ENCODE measurements at regions not wholly inside any gene's neighbourhood (a gene's known extent, or its start where the extent isn't known, plus 50 kb on each side); places are given as distances from the start of the nearest gene placed in this dataset.
"Not testable (repeated sequence)": the region's sequence is repeated elsewhere in the genome, so short reads cannot be mapped to it uniquely, and the experiment has no call there.

DNA sequence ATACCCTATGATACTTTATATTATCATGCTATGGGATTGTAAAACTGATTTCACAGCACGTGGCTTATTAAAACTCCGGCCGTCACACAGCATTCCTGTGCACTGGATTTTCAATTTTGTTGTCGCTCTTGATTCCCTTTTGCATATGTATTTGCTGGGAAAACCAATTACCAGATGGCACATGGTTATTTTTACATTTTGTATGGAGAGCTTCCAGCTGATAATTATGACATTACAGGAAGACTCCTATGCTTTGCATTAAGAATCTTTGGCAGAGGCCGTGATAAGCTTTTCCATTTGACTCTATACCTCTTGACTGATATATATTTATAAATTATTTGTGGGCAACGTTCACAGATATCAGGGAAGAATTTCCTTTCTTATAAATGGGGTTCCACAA, 381.2 kb upstream of the RORB start:
- no peak for DNase-seq

DNA sequence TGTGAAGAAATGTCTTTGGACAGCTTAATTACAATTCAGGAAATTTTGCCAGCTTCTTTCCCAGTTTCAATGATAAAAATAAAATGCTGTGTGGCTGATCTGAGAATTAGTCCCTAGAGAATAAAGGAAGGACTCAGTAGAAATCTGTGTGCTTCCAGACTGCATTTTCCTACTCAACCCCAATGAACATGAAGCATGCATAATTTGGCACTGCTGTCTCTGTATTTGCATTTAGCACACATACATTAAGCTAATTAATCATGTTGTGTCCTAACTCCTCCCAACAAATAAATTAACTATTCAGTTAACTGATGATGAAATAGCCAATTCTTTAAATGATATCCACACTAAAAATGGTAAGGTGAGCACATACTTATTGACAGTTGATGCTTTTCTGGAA, 380.0 kb upstream of the RORB start:
- no peak for DNase-seq

DNA sequence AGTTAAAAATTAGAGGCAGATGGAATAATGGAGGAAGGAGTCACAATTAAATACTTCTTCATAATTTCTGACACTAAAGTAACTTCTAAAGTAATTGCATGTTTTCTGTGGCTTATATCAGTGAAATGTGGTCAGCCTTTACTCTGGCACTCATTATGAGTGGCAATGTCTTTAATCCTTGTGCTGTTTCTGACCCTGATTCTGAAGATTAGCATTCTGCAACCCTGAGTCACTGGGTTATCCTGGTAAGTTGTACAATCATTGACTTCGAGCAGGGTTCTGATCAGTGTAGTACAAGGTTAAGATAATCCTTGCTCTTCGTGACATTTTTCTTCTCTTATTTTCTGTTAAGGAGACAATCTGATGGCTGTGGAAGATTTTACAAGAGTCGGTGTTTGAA, 379.4 kb upstream of the RORB start:
- no peak for DNase-seq

DNA sequence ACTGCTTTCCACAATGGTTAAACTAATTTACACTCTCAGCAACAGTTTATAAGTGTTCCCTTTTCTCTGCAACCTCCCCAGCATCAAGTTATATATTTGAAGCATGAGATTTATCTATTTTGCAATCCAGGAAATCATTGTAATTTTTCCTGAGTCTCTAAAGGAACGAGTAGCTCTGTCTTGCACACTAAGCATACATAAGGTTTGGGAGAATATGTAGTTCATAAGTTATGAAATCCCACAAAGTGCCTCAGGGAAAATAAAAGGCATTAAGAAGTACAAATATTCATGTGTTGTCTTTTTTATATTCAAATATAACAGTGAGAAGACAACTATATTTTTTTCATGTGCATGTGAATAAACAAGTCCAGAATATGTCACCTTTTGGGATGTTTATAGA, 377.1 kb upstream of the RORB start:
- no peak for DNase-seq

DNA sequence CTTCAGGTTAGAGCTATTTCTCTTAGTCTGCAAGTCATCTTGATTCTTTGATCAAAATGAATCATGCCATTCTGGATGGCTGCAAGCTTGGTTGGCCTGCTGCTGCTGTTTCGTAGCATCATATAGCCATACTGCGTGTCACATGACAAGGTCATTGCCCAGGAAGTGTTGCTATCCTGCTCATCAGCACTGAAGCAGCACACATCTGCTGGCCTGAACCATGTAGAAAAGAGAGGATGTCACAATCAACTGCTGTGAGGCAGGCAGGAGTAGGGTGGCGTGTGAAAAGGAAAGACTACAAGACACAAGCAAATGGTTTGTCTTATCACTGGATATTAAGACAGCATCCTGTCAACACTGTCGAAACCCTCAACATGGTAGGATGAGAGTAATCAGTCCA, 376.7 kb upstream of the RORB start:
- no peak for DNase-seq

DNA sequence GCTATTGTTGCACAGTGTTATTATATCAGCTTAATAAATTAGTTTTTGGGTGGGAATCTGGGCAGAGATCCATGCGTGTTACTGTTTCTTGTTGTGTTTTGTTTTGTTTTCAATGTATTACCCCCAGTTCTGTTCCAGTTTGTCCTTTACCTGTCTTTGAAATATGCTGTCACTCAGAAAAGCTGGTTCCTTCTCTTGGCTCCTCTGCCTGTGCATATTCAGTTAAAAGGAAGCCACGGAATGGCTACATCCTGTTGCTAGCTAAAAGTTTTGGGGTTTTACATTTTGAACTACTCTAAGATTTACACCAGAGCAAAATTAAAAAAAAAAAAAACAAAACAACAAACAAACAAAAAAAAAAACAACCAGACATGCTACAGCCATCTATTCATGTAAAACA, 374.9 kb upstream of the RORB start:
- DNase-seq: no peak

DNA sequence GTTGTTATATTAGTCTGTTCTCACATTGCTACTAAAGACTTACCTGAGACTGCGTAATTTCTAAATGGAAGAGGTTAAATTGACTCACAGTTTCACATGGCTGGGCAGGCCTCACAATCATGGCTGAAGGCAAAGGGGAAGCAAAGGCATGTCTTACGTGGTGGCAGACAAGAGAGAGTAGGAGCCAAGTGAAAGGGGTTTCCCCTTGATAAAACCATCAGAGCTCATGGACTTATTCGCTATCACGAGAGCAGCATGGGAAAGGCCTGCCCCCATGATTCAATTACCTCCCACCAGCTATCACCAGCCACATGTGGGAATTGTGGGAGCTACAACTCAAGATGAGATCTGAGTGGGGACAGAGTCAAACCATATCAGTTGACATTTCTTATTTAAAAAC, 374.5 kb upstream of the RORB start:
- DNase-seq: no peak

DNA sequence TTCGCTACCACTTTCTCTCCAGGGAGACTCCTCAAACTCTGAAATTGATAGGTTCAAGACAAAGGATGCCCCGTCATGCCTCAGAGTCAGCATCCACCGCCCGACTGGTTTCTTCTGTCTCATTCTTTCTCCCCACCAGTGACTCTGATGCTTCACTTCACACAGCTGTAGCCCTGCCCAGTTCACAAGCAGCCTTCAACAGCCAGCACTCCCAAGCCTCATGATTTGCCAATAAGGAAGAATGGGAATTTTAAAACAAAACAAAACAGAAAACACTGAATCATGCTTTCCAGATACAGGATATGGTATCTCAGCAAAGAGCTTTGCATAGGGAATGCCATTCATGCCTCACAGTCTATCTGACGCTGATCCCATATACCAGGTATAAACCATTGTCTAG, 371.2 kb upstream of the RORB start:
- DNase-seq: no peak

DNA sequence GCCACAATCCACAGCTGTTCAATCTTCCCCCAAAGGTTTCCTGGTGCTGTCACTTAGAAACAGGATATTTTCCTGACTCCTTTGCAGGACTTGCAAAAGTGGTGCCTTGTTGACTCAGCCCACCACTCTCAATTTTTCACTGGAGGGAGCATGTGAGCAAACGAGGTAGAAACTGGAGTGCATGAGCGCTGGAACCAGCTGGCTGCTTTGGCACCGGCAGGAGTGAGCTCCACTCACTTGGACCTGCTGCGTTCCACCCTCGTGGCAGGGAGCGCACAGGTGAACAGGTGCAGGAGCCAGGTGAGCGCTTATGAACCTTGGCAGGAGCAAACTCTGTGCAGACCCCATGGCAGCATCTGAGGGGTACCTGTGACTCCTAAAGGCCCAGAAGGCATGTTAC, 364.1 kb upstream of the RORB start:
- no peak for DNase-seq

DNA sequence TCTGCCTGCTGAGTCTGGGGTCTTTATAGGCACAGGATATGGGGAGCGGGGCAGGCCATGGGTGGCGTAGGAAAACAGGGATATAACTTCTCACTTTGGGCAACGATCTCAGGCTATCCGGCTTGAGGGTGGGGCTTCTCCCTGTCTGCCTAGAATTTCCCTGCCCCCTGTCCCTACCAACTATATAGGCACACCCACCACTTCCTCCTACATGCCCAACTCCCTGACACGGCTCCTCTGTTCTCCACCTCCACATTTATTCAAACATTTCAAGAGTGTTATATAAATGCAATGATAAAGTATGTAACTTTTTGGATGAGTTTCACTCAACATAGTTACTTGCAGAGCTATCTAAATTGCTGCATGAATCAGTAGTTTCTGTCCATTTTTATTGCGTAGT, 363.2 kb upstream of the RORB start:
- DNase-seq: no peak

DNA sequence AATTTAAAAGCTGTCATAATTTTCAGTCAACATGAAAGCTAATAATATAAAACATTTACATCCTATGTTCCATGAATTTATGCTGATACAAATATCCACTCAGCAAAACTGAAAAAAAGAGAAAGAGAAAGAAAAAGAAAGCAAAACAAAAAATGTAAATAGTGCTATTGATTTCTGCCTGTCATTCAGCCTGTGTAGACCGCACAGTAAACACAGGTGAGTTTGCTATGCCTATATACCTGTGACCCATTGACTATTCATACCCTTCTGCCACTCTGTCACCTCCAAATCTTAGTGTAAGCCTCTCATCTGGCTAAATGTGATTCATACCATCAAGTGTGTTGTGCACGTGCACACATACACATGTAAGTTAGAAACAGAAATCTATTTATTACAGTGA, 359.0 kb upstream of the RORB start:
- no peak for DNase-seq

DNA sequence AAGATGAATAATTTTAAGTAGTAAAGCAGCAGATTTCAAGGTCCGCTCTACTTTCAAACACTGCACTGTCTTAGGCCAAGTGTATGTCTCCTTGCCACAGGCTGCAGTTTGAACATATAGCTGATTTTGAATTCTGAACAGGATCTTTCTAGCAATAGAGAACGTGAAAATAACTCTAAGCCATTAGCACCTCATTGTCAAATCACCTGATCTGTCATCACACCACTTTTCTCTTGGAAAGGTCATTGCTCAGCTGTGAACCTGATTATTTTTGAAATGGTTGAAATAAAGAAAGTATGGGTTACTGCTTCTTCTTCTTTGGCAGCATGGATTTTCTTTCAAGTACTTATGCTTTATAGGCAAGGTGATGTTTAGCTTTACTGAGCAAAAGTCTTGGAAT, 357.0 kb upstream of the RORB start:
- DNase-seq: no peak

DNA sequence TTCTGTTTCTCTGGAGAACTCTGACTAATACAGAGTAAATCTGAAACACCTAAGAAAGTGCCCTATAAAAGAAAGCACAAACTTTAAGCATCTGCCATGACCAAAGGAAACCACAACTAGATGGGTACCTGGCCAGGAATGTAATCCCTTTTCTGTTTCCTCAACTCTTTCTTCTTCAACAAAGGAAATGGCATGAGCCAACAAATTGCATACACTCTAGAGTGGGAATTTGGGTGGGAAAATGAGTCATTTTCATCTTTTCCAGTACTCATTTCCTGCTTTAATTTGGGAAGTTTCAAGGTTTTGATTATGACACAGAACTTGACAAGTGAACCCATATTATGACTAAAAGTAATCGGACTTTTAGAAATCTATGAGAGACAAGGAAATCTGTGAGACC, 349.2 kb upstream of the RORB start:
- DNase-seq: no peak

DNA sequence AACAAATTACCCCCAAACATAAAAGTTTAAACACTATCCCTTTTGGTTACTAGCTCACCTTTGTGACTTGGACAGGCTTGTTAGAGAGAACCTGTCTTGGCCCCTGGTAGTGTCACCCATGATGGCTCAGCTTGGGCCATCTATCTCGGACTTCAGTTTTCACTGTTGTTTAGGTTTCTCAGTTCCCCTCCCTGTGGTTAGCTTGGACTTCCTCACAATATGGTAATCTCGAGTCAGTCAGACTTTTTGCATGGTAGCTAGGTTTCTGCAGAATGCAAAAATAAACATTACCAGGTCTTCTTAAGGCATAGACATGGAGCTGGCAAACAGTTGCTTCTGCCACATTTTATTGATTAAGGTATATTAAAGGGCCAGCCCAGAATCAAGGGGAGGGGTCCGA, 324.3 kb upstream of the RORB start:
- no peak for DNase-seq

DNA sequence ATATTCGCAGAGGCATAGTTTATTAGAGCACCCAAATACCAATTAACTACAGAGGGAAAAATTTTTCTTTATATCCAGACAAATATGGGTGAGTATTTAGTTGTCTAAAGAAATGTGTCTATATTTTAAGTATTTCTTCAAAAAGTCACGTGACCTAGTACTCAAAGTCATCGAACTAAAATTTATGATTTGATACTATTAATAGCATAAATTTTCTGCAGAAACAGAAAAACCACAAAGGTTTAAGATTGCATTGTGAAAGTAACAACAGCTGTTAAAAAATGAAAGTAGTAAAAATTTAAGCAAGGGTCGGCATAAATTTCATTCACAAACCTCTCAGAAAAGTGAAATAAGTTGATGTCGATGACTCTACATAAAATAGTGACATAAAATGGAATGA, 323.9 kb upstream of the RORB start:
- DNase-seq: no peak

DNA sequence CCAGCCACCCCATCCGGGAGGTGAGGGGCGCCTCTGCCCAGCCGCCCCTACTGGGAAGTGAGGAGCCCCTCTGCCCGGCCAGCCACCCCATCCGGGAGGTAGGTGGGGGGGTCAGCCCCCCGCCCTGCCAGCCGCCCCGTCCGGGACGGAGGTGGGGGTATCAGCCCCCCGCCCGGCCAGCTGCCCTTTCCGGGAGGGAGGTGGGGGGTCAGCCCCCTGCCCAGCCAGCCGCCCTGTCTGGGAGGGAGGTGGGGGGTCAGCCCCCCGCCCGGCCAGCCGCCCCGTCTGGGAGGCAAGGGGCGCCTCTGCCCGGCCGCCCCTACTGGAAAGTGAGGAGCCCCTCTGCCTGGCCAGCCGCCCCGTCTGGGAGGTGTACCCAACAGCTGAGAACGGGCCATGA, 299.4 kb upstream of the RORB start:
- DNase-seq: not testable (repeated sequence)

DNA sequence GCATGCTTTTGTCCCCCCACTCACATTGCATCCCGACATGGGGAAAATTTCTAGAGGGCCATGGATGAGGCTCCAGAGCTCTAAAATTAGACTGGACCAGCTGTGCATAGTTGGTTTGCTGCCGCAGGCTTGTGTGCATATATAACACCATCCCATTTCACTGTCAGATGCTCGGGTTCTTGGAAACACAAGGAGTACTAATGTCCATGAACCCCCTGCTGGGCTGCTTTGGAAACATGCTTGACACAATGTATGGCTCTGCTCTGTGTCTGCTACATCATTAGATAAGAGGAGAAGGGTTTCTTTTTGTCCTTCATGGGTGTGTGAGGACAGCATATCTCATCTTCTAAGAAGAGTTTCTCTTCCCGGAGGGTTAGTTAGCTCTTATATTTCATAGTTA, 292.1 kb upstream of the RORB start:
- no peak for DNase-seq

DNA sequence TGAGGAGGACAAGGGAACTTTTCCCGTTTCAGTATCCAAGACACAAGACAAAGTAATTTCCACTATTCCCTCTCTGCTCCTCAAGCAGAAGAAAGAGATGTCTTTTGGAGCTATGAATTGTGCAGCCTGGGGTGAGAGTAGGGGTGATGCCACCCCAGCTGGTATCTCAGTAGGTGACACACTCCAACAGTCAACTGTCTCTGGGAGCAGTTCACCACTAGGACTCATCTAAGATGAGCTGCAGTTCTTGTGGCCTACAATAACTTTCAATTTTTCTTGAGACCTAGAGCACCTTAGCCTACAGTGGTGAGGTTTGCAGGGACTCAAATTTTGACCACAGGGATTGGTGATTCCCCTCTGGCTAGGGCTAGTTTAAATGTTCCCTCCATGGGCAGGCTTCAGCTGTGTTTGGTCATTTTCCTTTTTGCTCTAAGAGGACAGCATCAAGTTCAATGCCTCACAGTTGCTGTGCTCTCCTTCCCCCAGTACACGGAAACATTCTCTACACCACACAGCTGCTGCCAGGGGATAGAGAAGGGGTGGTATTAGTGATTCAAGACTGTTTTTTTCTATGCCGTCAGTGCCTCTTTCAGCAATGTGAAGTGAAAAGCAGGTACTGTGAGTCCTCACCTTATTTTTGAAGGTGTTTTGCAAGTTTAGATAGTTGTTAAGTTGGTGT, 278.6 kb upstream of the RORB start:
- no peak for DNase-seq

DNA sequence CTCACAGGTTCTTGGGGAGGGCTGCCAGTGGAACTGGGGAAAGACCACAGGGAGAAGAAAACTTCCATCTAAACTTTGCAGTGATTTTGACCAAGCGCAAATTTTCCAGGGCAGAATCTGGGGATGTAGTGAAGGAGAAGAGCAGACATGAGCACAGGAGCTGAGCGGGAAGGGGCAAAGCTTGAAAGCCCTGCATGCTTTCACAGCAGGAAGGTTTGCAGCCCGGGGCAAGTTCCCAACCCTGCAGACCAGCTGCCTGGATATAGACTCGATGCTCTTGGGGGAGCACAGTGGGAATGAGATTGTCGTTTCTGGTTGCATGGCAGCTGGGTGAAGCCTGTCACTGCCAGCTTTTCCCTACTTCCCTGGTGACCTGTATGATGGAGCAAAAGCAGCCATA, 276.8 kb upstream of the RORB start:
- DNase-seq: no peak

DNA sequence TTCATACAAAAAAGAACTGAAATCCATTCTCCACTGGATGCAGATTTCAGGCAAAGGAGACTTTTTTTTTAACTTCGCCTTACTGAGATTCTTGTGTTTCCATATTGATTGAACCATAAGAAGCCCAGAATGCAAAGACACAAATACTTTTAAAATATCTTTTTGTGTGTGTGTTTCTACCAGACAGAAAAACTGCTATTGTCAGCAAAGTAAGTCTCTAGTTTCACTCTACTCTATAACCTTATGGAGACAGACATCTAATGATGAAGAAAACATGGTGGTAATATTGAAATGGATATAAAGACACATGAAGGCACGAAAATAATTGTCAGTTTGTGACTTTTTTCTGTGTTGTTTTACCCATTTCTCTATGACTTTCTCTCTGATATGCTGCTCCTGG, 260.3 kb upstream of the RORB start:
- DNase-seq: no peak

DNA sequence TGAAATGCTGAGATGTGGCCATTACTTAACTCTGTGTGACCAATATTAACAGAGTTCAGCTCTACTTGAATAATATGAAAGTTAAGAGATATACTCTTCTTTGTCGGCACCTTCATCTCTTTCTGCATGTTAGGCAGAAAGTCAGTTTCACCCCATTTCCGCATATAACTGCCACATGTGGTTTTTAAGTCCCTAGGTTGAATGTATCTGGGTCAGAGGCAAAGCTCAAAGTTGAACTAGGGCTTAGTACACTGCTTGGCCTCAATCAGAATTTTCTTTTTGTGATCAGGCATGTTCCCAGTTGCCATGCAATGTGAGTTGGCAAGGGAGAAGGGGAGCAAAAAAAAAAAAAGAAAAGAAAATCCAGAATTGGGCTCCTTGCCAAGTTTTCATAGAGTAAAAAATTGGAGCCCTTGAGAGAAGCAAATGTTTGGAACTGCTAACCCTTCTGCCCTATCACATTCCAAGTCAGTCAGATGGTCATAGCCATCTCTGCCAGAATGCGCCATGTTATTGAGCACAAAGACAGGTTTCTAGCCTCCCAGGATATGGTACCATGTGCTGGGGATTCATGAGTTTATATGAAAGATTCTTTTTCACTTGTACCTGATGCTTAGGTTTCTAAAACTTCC, 251.2 kb upstream of the RORB start:
- no peak for DNase-seq

DNA sequence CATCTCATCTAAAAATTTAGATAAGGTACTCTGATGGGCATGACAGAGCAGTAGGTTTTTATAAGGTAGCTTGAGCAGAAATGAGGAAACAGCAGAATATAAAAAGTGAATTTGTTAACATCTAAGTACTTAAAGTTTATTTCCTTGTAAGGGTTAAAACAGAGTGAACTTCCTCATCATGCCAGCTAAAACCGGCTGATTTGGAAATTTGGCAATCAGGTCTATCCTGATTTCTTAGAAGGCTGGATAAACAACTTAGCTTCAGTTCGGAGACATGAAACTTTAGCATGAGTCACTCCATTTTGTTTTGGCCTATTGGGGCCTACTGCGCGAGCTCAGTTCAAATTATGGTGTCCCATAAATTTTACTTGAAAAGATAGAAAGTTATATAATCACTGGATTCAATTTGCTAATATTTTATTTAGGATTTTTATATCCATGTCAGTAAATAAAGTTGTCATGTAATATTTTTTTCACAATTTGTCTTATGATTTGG, 241.6 kb upstream of the RORB start:
- no peak for DNase-seq

DNA sequence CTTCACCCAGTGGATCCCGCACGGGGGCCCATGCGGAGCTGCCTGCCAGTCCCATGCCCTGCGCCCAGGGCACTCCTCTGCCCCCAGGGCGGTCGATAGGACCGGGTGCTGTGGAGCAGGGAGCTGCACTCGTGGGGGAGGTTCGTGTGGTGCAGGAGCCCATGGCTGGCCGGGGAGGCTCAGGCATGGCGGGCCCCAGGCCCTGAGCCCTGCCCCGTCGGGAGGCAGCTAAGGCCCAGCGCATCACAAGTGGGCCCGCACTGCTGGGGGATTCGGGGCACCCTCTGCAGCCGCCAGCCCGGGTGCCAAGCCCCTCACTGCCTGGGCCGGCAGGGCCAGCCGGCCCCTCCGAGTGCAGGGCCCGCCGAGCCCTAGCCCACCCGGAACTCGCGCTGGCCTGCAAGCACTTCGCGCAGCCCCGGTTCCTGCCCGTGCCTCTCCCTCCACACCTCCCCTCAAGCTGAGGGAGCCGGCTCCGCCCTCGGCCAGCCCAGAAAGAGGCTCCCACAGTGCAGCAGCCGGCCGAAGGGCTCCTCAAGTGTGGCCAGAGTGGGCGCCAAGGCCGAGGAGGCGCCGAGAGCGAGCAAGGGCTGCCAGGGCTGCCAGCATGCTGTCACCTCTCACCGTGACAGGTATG, 221.1 kb upstream of the RORB start:
- no peak for DNase-seq

DNA sequence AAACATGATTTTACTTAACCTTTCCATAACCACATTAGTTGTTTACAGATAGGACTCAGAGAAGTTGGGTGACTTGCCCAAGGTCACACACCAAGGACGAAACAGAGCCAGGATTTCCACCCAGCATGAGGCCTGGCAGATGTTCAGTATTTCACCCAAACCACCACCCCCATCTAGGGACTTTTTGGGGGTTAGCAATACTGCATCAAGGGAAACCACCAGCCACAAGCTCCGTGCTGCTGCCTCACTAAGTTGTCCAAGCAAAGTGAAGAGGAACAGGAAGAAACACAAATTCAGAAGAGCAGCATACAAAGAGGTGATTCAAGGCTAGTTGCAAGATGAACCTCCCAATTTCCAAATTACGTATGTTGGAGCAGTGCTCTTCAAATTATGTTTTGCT, 219.6 kb upstream of the RORB start:
- DNase-seq: peak; percentile 26

DNA sequence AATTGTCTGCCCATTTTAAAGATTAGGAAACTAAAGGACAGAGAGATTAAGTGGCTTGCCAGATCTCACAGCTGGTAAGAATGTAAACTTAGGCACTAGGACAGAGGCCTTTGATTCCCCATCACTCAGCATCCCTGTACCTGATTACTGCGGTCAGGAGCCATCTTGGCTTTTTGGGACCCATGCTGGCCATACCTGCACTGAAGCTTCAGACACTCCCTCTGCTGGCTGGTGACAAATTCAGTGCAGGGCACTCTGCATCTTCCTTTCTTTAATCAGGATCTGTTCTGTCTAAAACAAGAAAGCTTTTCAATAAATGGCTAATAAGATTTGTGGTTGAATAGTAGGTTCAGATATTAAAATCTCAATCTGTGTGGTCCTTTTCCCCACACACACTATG, 215.5 kb upstream of the RORB start:
- DNase-seq: no peak
